ENCODE measurements at regions not wholly inside any gene's neighbourhood (a gene's known extent, or its start where the extent isn't known, plus 50 kb on each side); places are given as distances from the start of the nearest gene placed in this dataset.

DNA sequence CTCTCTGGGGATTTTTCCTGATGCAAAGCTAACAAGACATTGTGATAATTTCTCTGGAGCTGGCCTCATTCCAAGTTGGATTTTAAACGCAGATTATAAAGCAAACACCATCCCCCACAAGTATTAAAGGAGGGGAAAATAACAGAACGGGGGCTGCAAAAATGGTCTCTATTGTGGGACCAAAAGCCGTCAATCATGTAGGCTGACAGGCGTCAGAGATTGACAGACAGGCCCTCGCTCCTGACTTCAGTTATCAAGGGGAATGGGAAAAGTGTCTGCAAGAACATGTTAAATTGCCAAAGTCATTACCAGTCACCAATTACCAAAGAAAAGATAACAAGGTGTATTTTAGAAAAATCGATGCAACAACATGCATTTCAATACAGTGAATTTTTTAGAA lies 307.4 kb upstream of the POU3F1 start:
- no peak for TF ChIP-seq CTCF (conservative IDR thresholded peaks at IDR 0.05)
- H3K56ac ChIP-seq (ENCODE audit: insufficient read length, low read depth, low read length) = no peak overlapping the region
- no CpG with 5 or more reads among the region's 6 CpGs for WGBS (ENCODE audit: extremely low coverage, insufficient read length, low lambda C conversion rate)

More for the DNA sequence above, 307.4 kb upstream of the POU3F1 start:
- Histone ChIP-seq H3K23ac (ENCODE audit: insufficient read length, low read depth, low read length) (no peak overlapping the region), H3K79me2 (ENCODE audit: insufficient read depth, low read length) (no peaks in the 10 kb centered on the region), H3K27me3 (ENCODE audit: insufficient read depth, low read length) (no peaks in the 10 kb centered on the region), H3K9me3 (ENCODE audit: control insufficient read depth, low read depth, low read length) (no peaks in the 10 kb centered on the region), H4K20me1 (ENCODE audit: control insufficient read depth, insufficient read depth, insufficient read length) (no peaks in the 10 kb centered on the region), H2BK5ac (ENCODE audit: insufficient read length, low read length) (no peak overlapping the region), H3K14ac (ENCODE audit: insufficient read depth, low read length) (no peak overlapping the region), H2AK5ac (ENCODE audit: insufficient read length, low read length) (no peak overlapping the region), H2BK20ac (ENCODE audit: low read depth, low read length, poor library complexity, severe bottlenecking) (no peak overlapping the region), H3K4me2 (ENCODE audit: insufficient read depth, insufficient read length, low read length) (no peak overlapping the region), H3K4ac (ENCODE audit: low read depth, low read length) (no peak overlapping the region), H3K4me1 (ENCODE audit: insufficient read depth, low read length) (no peaks in the 10 kb centered on the region), H3K18ac (ENCODE audit: insufficient read length, low read depth, low read length) (no peak overlapping the region), H3K79me1 (ENCODE audit: insufficient read depth, low read depth, low read length, poor library complexity, severe bottlenecking) (no peaks in the 10 kb centered on the region), H2AFZ (ENCODE audit: low read length) (no peak overlapping the region), H3T11ph (ENCODE audit: low read length) (no peak overlapping the region), H3K27ac (ENCODE audit: insufficient read length, low read depth, low read length) (no peak overlapping the region), H2BK15ac (ENCODE audit: low read depth, low read length) (no peak overlapping the region), H3K23me2 (ENCODE audit: insufficient read length, low read depth, low read length, poor library complexity, severe bottlenecking) (no peaks in the 10 kb centered on the region), H4K8ac (replicated peaks; ENCODE audit: insufficient read length, low read depth, low read length) (no peak overlapping the region), H3K9ac (ENCODE audit: extremely low read depth, insufficient read length, low read length) (no peak overlapping the region), H2BK12ac (ENCODE audit: insufficient read length, low read depth, low read length) (no peak overlapping the region), H4K91ac (ENCODE audit: insufficient read length, low read depth, low read length) (no peak overlapping the region), H2BK120ac (ENCODE audit: low read depth, low read length, poor library complexity, severe bottlenecking) (no peak overlapping the region), H4K5ac (ENCODE audit: insufficient read length, low read depth, low read length) (no peak overlapping the region)
- Mint-ChIP-seq H3K4me3 (no peak overlapping the region), H3K4me1 (peaks cover 11 to 13% of the 10 kb centered on the region in 2 experiments), H3K36me3 (ENCODE audit: insufficient read depth in 1 of 3, low read depth in 3 of 3) (peaks cover under 1 to 9% (median 3%) of the 10 kb centered on the region in 3 experiments; a peak in 6 of 7 replicates), H3K27ac (no peak overlapping the region), H3K9me3 (peaks cover 1 to 10% of the 10 kb centered on the region in 2 experiments), H3K27me3 (ENCODE audit: low read depth) (no peaks in the 10 kb centered on the region; the same call in none of the 2 replicates)
- no peak for DNase-seq

Measured in H9 (cell line).